ENCODE measurements at regions not wholly inside any gene's neighbourhood (a gene's known extent, or its start where the extent isn't known, plus 50 kb on each side); places are given as distances from the start of the nearest gene placed in this dataset.
"Not testable (repeated sequence)": the region's sequence is repeated elsewhere in the genome, so short reads cannot be mapped to it uniquely, and the experiment has no call there.

- no peak for DNase-seq (ENCODE audit: low spot score)
- intact Hi-C loops (cut with micrococcal nuclease), result no loop called here
- Mint-ChIP-seq H3K36me3 (ENCODE audit: low read depth) (no peaks in the 10 kb centered on the region), H3K27ac (no peak overlapping the region), H3K4me1 (ENCODE audit: low read depth) (no peaks in the 10 kb centered on the region), H3K9me3 (peaks cover 24% of the 10 kb centered on the region), H3K4me3 (ENCODE audit: low read depth) (no peak overlapping the region), H3K27me3 (ENCODE audit: low read depth) (no peaks in the 10 kb centered on the region)
These were observed 98.2 kb downstream of the TAF11L14 start for GRCh38 chr5:17732351-17732923.

GRCh38 chr5:17734011-17734410, 99.8 kb downstream of the TAF11L14 start:
- Mint-ChIP-seq H3K9me3 (peaks cover 31% of the 10 kb centered on the region), H3K27me3 (ENCODE audit: low read depth) (no peaks in the 10 kb centered on the region), H3K27ac (no peak overlapping the region), H3K4me1 (ENCODE audit: low read depth) (no peaks in the 10 kb centered on the region), H3K4me3 (ENCODE audit: low read depth) (no peak overlapping the region), H3K36me3 (ENCODE audit: low read depth) (no peaks in the 10 kb centered on the region)
- intact Hi-C loops (cut with micrococcal nuclease), result no loop called here
- DNase-seq (ENCODE audit: low spot score), result no peak

GRCh38 chr5:17735761-17736160, 101.5 kb downstream of the TAF11L14 start:
- H3K4me1 Mint-ChIP-seq (ENCODE audit: low read depth), result no peaks in the 10 kb centered on the region
- no peaks in the 10 kb centered on the region for H3K27me3 Mint-ChIP-seq (ENCODE audit: low read depth)
- intact Hi-C loops (cut with micrococcal nuclease), result no loop called here
- no peak overlapping the region for H3K27ac Mint-ChIP-seq
- H3K9me3 Mint-ChIP-seq, result peaks cover 33% of the 10 kb centered on the region
- H3K36me3 Mint-ChIP-seq (ENCODE audit: low read depth), result no peaks in the 10 kb centered on the region
- no peak for DNase-seq (ENCODE audit: low spot score)
- H3K4me3 Mint-ChIP-seq (ENCODE audit: low read depth), result no peak overlapping the region

- no peaks in the 10 kb centered on the region for H3K36me3 Mint-ChIP-seq (ENCODE audit: low read depth)
- no peak for DNase-seq (ENCODE audit: low spot score)
- H3K9me3 Mint-ChIP-seq, result peaks cover 41% of the 10 kb centered on the region
- no peaks in the 10 kb centered on the region for H3K27me3 Mint-ChIP-seq (ENCODE audit: low read depth)
- H3K27ac Mint-ChIP-seq, result no peak overlapping the region
- no peaks in the 10 kb centered on the region for H3K4me1 Mint-ChIP-seq (ENCODE audit: low read depth)
- H3K4me3 Mint-ChIP-seq (ENCODE audit: low read depth), result no peak overlapping the region
- intact Hi-C loops (cut with micrococcal nuclease), result no loop called here
These were observed 102.8 kb downstream of the TAF11L14 start for GRCh38 chr5:17737092-17737491.

GRCh38 chr5:17738446-17738845, 104.2 kb downstream of the TAF11L14 start:
- intact Hi-C loops (cut with micrococcal nuclease), result no loop called here
- no peak for DNase-seq (ENCODE audit: low spot score)
- no peak overlapping the region for H3K4me3 Mint-ChIP-seq (ENCODE audit: low read depth)
- no peaks in the 10 kb centered on the region for H3K4me1 Mint-ChIP-seq (ENCODE audit: low read depth)
- no peak overlapping the region for H3K27ac Mint-ChIP-seq
- no peaks in the 10 kb centered on the region for H3K36me3 Mint-ChIP-seq (ENCODE audit: low read depth)
- H3K27me3 Mint-ChIP-seq (ENCODE audit: low read depth), result no peaks in the 10 kb centered on the region
- peaks cover 40% of the 10 kb centered on the region for H3K9me3 Mint-ChIP-seq

- DNase-seq (ENCODE audit: low spot score), result no peak
- Mint-ChIP-seq H3K9me3 (peaks cover 20% of the 10 kb centered on the region), H3K36me3 (ENCODE audit: low read depth) (no peaks in the 10 kb centered on the region), H3K27me3 (ENCODE audit: low read depth) (no peaks in the 10 kb centered on the region), H3K27ac (no peak overlapping the region), H3K4me1 (ENCODE audit: low read depth) (no peaks in the 10 kb centered on the region), H3K4me3 (ENCODE audit: low read depth) (no peak overlapping the region)
- intact Hi-C loops (cut with micrococcal nuclease), result no loop called here
These were observed 109.5 kb downstream of the TAF11L14 start for GRCh38 chr5:17743580-17744435.

GRCh38 chr5:17748201-17748600, 113.9 kb downstream of the TAF11L14 start:
- Mint-ChIP-seq H3K27me3 (ENCODE audit: low read depth) (no peaks in the 10 kb centered on the region), H3K4me3 (ENCODE audit: low read depth) (no peak overlapping the region), H3K36me3 (ENCODE audit: low read depth) (no peaks in the 10 kb centered on the region), H3K4me1 (ENCODE audit: low read depth) (no peaks in the 10 kb centered on the region), H3K9me3 (peaks cover 5% of the 10 kb centered on the region), H3K27ac (no peak overlapping the region)
- DNase-seq (ENCODE audit: low spot score), result no peak
- intact Hi-C loops (cut with micrococcal nuclease), result no loop called here

GRCh38 chr5:17748941-17749340, 114.7 kb downstream of the TAF11L14 start:
- intact Hi-C loops (cut with micrococcal nuclease), result no loop called here
- Mint-ChIP-seq H3K27ac (no peak overlapping the region), H3K4me1 (ENCODE audit: low read depth) (no peaks in the 10 kb centered on the region), H3K36me3 (ENCODE audit: low read depth) (no peaks in the 10 kb centered on the region), H3K27me3 (ENCODE audit: low read depth) (no peaks in the 10 kb centered on the region), H3K4me3 (ENCODE audit: low read depth) (no peak overlapping the region), H3K9me3 (no peaks in the 10 kb centered on the region)
- no peak for DNase-seq (ENCODE audit: low spot score)

- H3K27ac Mint-ChIP-seq; DNase-seq (ENCODE audit: low spot score); H3K27me3 Mint-ChIP-seq (ENCODE audit: low read depth); intact Hi-C loops (cut with micrococcal nuclease); H3K36me3 Mint-ChIP-seq (ENCODE audit: low read depth); H3K4me1 Mint-ChIP-seq (ENCODE audit: low read depth); H3K4me3 Mint-ChIP-seq (ENCODE audit: low read depth): not testable (repeated sequence)
- peaks cover 22% of the 10 kb centered on the region for H3K9me3 Mint-ChIP-seq
These were observed 121.1 kb downstream of the TAF11L14 start for GRCh38 chr5:17755406-17755805.

GRCh38 chr5:17761326-17761725, 127.1 kb downstream of the TAF11L14 start:
- Mint-ChIP-seq H3K27ac (no peak overlapping the region), H3K9me3 (peaks cover 32% of the 10 kb centered on the region), H3K4me1 (ENCODE audit: low read depth) (no peaks in the 10 kb centered on the region), H3K4me3 (ENCODE audit: low read depth) (no peak overlapping the region), H3K27me3 (ENCODE audit: low read depth) (no peaks in the 10 kb centered on the region), H3K36me3 (ENCODE audit: low read depth) (no peaks in the 10 kb centered on the region)
- no peak for DNase-seq (ENCODE audit: low spot score)
- intact Hi-C loops (cut with micrococcal nuclease), result no loop called here

- H3K27me3 Mint-ChIP-seq (ENCODE audit: low read depth), result no peaks in the 10 kb centered on the region
- H3K36me3 Mint-ChIP-seq (ENCODE audit: low read depth), result no peaks in the 10 kb centered on the region
- no peaks in the 10 kb centered on the region for H3K4me1 Mint-ChIP-seq (ENCODE audit: low read depth)
- DNase-seq (ENCODE audit: low spot score), result no peak
- intact Hi-C loops (cut with micrococcal nuclease), result no loop called here
- H3K9me3 Mint-ChIP-seq, result peaks cover 32% of the 10 kb centered on the region
- H3K4me3 Mint-ChIP-seq (ENCODE audit: low read depth), result no peak overlapping the region
- no peak overlapping the region for H3K27ac Mint-ChIP-seq
These were observed 129.0 kb downstream of the TAF11L14 start for GRCh38 chr5:17763301-17763700.

- intact Hi-C loops (cut with micrococcal nuclease), result no loop called here
- no peak for DNase-seq (ENCODE audit: low spot score)
- Mint-ChIP-seq H3K27ac (no peak overlapping the region), H3K4me3 (ENCODE audit: low read depth) (no peak overlapping the region), H3K4me1 (ENCODE audit: low read depth) (no peaks in the 10 kb centered on the region), H3K27me3 (ENCODE audit: low read depth) (no peaks in the 10 kb centered on the region), H3K9me3 (peaks cover 21% of the 10 kb centered on the region), H3K36me3 (ENCODE audit: low read depth) (no peaks in the 10 kb centered on the region)
These were observed 131.8 kb downstream of the TAF11L14 start for GRCh38 chr5:17766031-17766430.

GRCh38 chr5:17769277-17769676, 135.0 kb downstream of the TAF11L14 start:
- H3K4me1 Mint-ChIP-seq (ENCODE audit: low read depth), result no peaks in the 10 kb centered on the region
- H3K27ac Mint-ChIP-seq, result no peak overlapping the region
- H3K36me3 Mint-ChIP-seq (ENCODE audit: low read depth), result no peaks in the 10 kb centered on the region
- peaks cover 18% of the 10 kb centered on the region for H3K9me3 Mint-ChIP-seq
- no peaks in the 10 kb centered on the region for H3K27me3 Mint-ChIP-seq (ENCODE audit: low read depth)
- intact Hi-C loops (cut with micrococcal nuclease), result no loop called here
- no peak for DNase-seq (ENCODE audit: low spot score)
- no peak overlapping the region for H3K4me3 Mint-ChIP-seq (ENCODE audit: low read depth)

Data from activated T-helper 2 cell treated with anti-CD3 and anti-CD28 coated beads, Interferon-gamma antibody, Interleukin-2, Interleukin-4, amounts not matched to agents 10 μg/mL and 5 μg/mL and 100 μg/mL, durations not matched to agents 14 hours and 24 hours and 36 hours (primary cell).